PC-9 (cell line): ENCODE measurements at regions not wholly inside any gene's neighbourhood (a gene's known extent, or its start where the extent isn't known, plus 50 kb on each side); places are given as distances from the start of the nearest gene placed in this dataset.
"Not testable (repeated sequence)": the region's sequence is repeated elsewhere in the genome, so short reads cannot be mapped to it uniquely, and the experiment has no call there.

Source experiments
- BruUV-seq: library from RNA; stranded (reverse); fragments of 400-500 nt; replicated peaks from 2 replicates; lab custom pipeline; 2021; lab: Mats Ljungman, UMichigan
- CTCF ChIA-PET: fragments of 300-600 bp; sonication (Branson Sonifier 250); formaldehyde crosslinking; loops from one replicate; lab custom pipeline; 2022; ENCODE audit warnings: antibody characterized with exemption; lab: Charles Lee
- POLR2A ChIA-PET: fragments of 300-600 bp; sonication (Branson Sonifier 250); formaldehyde crosslinking; loops from one replicate; lab custom pipeline; 2022; ENCODE audit warnings: antibody characterized with exemption; ENCODE audit not compliant: unreplicated experiment; lab: Charles Lee
- DNase-seq, 2 experiments: peaks; one replicate each; pipeline versions ENCODE4 v3.0.0 to v3.0.0-alpha.2; 2015 to 2022; ENCODE audit warnings: mixed read lengths in 1 of 2
- H2AFZ ChIP-seq: fragments of 200-600 bp; sonication (generic); 2 replicates; pipeline ENCODE4 v1.8.1; 2017; ENCODE audit warnings: antibody characterized with exemption
- H3F3A ChIP-seq: fragments of 200-600 bp; sonication (generic); 2 replicates; pipeline ENCODE4 v1.8.1; 2017; ENCODE audit warnings: antibody characterized with exemption, mild to moderate bottlenecking, low read depth; ENCODE audit not compliant: insufficient read depth
- H3K27ac ChIP-seq: fragments of 200-600 bp; sonication (generic); 2 replicates; pipeline ENCODE4 v1.6.1; 2016; ENCODE audit warnings: mixed run types
- H3K27me3 ChIP-seq: fragments of 200-600 bp; sonication (generic); 2 replicates; pipeline ENCODE4 v1.6.1; 2016; ENCODE audit warnings: low read depth, mixed run types; ENCODE audit not compliant: insufficient read depth
- H3K36me3 ChIP-seq: fragments of 200-600 bp; sonication (generic); 2 replicates; pipeline ENCODE4 v1.6.1; 2016; ENCODE audit warnings: low read depth, mixed run types
- H3K4me1 ChIP-seq: fragments of 200-600 bp; sonication (generic); replicated peaks from 2 replicates; pipeline ENCODE4 v1.6.1; 2016; ENCODE audit warnings: mixed run types; ENCODE audit not compliant: insufficient read depth
- H3K4me2 ChIP-seq: fragments of 200-600 bp; sonication (generic); 2 replicates; pipeline ENCODE4 v1.6.1; 2017; ENCODE audit warnings: mixed run types
- H3K4me3 ChIP-seq: fragments of 200-600 bp; sonication (generic); 2 replicates; pipeline ENCODE4 v1.6.1; 2016; ENCODE audit warnings: mixed run types
- H3K79me2 ChIP-seq: fragments of 200-600 bp; sonication (generic); 2 replicates; pipeline ENCODE4 v1.6.1; 2017; ENCODE audit warnings: low read depth, mixed run types
- H3K9me2 ChIP-seq: fragments of 200-600 bp; sonication (generic); 2 replicates; pipeline ENCODE4 v1.8.1; 2017; ENCODE audit warnings: mild to moderate bottlenecking; ENCODE audit not compliant: insufficient read depth
- H3K9me3 ChIP-seq: fragments of 200-600 bp; sonication (generic); 2 replicates; pipeline ENCODE4 v1.8.1; 2016; ENCODE audit warnings: low read depth; ENCODE audit not compliant: insufficient read depth
- H4K20me1 ChIP-seq: fragments of 200-600 bp; sonication (generic); 2 replicates; pipeline ENCODE4 v1.8.1; 2017; ENCODE audit not compliant: insufficient read depth
- EZH2 ChIP-seq: fragments of 200-600 bp; sonication (generic); IDR thresholded peaks from 2 replicates; pipeline ENCODE4 v1.8.0; 2017; ENCODE audit warnings: antibody characterized with exemption, low read depth
- intact Hi-C: fragments of 100-400 bp; cut with micrococcal nuclease; formaldehyde crosslinking; loops from one replicate; pipeline ENCODE4 v1.10.0; 2022; ENCODE audit not compliant: unreplicated experiment
- TF ChIP-seq, protein P1 (sequence below): fragments of 200-600 bp; sonication (generic); conservative IDR thresholded peaks from 2 replicates; pipeline ENCODE4 v1.6.1; 2017; ENCODE audit warnings: mixed run types, antibody characterized with exemption, mild to moderate bottlenecking, moderate library complexity

DNA sequence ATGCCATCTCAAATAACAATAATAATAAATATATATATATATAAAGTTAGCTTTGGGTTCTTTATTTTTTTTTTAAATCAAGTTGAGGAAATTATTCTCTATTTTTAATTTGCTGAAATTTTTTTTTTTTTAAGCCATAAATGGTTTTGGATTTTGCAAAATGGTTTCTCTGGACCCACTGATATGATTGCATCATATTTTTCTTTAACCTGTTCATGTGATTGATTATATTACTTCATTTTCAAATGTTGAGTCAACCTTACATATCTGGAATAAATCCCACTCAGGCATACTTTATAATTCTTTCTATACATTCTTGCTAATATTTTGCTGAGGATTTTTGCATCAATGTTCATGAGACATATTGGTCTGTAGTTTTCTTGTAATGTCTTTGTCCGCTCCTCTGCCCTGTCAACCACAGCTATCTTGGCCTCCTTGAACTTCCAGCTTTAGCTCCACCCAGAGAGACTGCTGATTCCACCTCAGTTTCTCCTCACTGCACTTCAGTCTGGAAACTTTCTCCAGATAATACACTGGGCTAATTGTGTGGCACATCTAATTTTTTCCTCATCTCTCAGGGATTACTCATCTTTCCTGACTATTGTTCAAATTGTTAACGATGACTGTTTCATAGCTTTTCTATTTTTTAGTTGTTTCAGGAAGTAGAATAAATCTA is 160.9 kb upstream of the GIMD1 start:
- Histone ChIP-seq H3K36me3 (no peaks in the 10 kb centered on the region), H3K27me3 (no peaks in the 10 kb centered on the region), H3K9me2 (no peaks in the 10 kb centered on the region), H2AFZ (no peak overlapping the region), H3K4me2 (no peak overlapping the region), H3K9me3 (no peaks in the 10 kb centered on the region), H3K27ac (no peak overlapping the region), H3F3A (no peaks in the 10 kb centered on the region), H4K20me1 (no peaks in the 10 kb centered on the region), H3K4me1 (no peaks in the 10 kb centered on the region; the same call in 1 of the 2 replicates), H3K79me2 (no peaks in the 10 kb centered on the region), H3K4me3 (no peak overlapping the region)
- BruUV-seq: no TSS peak
- TF ChIP-seq, protein P1, sequence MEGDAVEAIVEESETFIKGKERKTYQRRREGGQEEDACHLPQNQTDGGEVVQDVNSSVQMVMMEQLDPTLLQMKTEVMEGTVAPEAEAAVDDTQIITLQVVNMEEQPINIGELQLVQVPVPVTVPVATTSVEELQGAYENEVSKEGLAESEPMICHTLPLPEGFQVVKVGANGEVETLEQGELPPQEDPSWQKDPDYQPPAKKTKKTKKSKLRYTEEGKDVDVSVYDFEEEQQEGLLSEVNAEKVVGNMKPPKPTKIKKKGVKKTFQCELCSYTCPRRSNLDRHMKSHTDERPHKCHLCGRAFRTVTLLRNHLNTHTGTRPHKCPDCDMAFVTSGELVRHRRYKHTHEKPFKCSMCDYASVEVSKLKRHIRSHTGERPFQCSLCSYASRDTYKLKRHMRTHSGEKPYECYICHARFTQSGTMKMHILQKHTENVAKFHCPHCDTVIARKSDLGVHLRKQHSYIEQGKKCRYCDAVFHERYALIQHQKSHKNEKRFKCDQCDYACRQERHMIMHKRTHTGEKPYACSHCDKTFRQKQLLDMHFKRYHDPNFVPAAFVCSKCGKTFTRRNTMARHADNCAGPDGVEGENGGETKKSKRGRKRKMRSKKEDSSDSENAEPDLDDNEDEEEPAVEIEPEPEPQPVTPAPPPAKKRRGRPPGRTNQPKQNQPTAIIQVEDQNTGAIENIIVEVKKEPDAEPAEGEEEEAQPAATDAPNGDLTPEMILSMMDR: no peak
- no peak for TF ChIP-seq EZH2
- intact Hi-C loops: no loop called here
- ChIA-PET CTCF (no interaction called here), POLR2A (interaction anchor here (0.7 kb wide), 1 partner anchor 164 kb away, joined by 3 read pairs; no protein-coding TSS in a partner anchor)
- peak in 1 of 2 experiments; percentile 1 for DNase-seq

DNA sequence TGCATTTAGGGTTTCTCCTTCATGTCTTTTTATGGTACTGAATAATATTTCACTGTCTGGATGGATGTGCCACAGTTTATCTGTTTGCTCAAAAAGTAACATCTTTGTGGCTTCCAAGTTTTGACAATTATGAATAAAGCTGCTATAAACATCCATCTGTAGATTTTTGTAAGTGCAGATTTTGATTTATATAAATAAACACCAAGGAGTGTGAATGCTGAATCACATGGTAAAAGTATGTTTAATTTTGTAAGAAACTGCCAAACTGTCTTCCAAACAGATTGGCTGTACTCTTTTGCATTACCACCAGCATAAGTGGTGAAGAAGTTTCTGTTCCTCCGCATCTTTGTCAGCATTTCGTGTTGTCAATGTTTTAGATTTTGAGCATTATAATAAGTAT is 158.7 kb upstream of the GIMD1 start:
- no peaks in the 10 kb centered on the region for H3K9me3 ChIP-seq
- H3K4me3 ChIP-seq: no peak overlapping the region
- H3K36me3 ChIP-seq: no peaks in the 10 kb centered on the region
- H3K4me2 ChIP-seq: no peak overlapping the region
- intact Hi-C loops: no loop called here
- no peaks in the 10 kb centered on the region for H3K9me2 ChIP-seq
- no peaks in the 10 kb centered on the region for H3F3A ChIP-seq
- BruUV-seq: no TSS peak
- no peak overlapping the region for H3K27ac ChIP-seq
- ChIA-PET POLR2A (no interaction called here), CTCF (no interaction called here)
- no peaks in the 10 kb centered on the region; the same call in 1 of the 2 replicates for H3K4me1 ChIP-seq
- TF ChIP-seq EZH2: no peak
- TF ChIP-seq, protein P1: no peak
- H3K27me3 ChIP-seq: no peaks in the 10 kb centered on the region
- no peaks in the 10 kb centered on the region for H3K79me2 ChIP-seq
- no peak for DNase-seq
- H4K20me1 ChIP-seq: no peaks in the 10 kb centered on the region
- no peak overlapping the region for H2AFZ ChIP-seq

DNA sequence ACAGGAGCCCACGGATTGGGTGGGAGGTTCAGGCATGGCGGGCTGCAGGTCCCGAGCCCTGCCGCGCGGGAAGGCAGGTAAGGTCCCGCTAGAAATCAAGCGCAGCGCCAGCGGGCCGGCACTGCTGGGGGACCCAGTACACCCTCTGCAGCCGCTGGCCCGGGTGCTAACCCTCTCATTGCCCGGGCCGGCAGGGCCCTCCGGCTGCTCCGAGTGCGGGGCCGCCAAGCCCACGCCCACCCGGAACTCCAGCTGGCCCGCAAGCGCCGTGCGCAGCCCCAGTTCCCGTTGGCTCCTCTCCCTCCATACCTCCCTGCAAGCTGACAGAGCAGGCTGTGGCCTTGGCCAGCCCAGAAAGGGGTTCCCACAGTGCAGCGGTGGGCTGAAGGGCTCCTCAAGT is 156.8 kb upstream of the GIMD1 start:
- CTCF ChIA-PET, BruUV-seq, H3K4me1 ChIP-seq, POLR2A ChIA-PET, H3K9me2 ChIP-seq, DNase-seq, H3K27me3 ChIP-seq, H3K9me3 ChIP-seq, H3K27ac ChIP-seq, H3K79me2 ChIP-seq, H4K20me1 ChIP-seq, H2AFZ ChIP-seq, H3K36me3 ChIP-seq, intact Hi-C loops, H3F3A ChIP-seq, H3K4me3 ChIP-seq, H3K4me2 ChIP-seq: not testable (repeated sequence)

DNA sequence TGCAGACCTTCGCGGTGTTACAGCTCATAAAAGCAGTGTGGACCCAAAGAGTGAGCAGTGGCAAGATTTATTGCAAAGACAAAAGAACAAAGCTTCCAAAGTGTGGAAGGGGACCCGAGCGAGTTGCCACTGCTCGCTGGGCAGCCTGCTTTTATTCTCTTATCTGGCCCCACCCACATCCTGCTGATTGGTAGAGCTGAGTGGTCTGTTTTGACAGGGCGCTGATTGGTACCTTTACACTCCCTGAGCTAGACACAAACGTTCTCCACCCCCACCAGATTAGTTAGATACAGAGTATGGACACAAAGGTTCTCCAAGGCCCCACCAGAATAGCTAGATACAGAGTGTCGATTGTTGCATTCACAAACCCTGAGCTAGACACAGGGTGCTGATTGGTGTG is 156.2 kb upstream of the GIMD1 start:
- H3K27ac ChIP-seq, H2AFZ ChIP-seq, intact Hi-C loops, H3K27me3 ChIP-seq, H3K9me3 ChIP-seq, H3K36me3 ChIP-seq, H4K20me1 ChIP-seq, H3K79me2 ChIP-seq, BruUV-seq, H3K4me3 ChIP-seq, H3K4me2 ChIP-seq, POLR2A ChIA-PET, H3K9me2 ChIP-seq, H3K4me1 ChIP-seq, CTCF ChIA-PET, DNase-seq, H3F3A ChIP-seq: not testable (repeated sequence)
